ENCODE measurements at regions not wholly inside any gene's neighbourhood (a gene's known extent, or its start where the extent isn't known, plus 50 kb on each side); places are given as distances from the start of the nearest gene placed in this dataset.

DNA sequence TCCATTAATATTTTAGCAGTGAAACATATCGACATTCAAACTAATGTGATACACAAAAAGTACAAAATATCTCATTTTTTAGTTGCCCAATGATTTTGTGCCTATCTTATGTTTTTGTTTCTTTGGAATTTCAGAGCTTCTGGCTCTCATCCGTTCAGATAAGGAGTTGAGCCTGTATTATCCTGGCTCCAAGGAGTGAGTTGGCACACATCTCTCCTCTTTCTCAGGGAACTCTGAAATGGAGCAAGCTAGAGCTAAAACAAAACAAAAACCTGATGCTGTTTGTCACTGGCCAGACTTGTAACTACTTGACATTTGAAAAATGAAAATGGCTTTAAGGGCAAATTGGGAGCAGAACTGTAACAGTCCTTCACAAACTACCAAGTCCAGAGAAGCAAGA lies 131.3 kb upstream of the SLC28A3 start:
- no peak for DNase-seq (ENCODE audit: extremely low read depth, low read depth)
- TF ChIP-seq, protein P1, sequence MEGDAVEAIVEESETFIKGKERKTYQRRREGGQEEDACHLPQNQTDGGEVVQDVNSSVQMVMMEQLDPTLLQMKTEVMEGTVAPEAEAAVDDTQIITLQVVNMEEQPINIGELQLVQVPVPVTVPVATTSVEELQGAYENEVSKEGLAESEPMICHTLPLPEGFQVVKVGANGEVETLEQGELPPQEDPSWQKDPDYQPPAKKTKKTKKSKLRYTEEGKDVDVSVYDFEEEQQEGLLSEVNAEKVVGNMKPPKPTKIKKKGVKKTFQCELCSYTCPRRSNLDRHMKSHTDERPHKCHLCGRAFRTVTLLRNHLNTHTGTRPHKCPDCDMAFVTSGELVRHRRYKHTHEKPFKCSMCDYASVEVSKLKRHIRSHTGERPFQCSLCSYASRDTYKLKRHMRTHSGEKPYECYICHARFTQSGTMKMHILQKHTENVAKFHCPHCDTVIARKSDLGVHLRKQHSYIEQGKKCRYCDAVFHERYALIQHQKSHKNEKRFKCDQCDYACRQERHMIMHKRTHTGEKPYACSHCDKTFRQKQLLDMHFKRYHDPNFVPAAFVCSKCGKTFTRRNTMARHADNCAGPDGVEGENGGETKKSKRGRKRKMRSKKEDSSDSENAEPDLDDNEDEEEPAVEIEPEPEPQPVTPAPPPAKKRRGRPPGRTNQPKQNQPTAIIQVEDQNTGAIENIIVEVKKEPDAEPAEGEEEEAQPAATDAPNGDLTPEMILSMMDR (IDR thresholded peaks at IDR 0.05; ENCODE audit: low read depth, low read length), result no peak

GRCh38 chr9:84478996-84479395 lies 138.4 kb upstream of the SLC28A3 start:
- DNase-seq (ENCODE audit: extremely low read depth, low read depth), result no peak
- TF ChIP-seq, protein P1 (IDR thresholded peaks at IDR 0.05; ENCODE audit: low read depth, low read length), result no peak

DNA sequence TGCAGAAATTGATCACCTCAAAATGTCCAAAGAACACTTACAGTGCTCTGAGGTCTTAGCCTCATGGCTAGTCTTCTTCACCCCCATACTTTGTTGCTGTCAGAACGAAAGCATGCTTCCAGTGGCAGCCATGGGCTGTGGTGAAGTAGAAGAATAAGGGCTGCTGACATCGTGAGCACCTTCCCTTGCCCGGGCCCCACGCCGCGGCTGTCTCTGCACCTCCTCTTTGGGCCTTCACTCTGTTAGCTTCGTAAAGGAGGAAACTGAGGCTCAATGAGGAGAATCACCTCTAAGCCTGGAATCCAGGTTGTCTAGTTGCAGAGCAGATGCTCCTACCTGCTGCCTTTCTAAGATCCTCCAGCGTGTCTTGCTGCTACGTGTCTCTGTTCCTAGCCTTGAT lies 139.5 kb upstream of the SLC28A3 start:
- no peak for DNase-seq (ENCODE audit: extremely low read depth, low read depth)
- TF ChIP-seq, protein P1 (IDR thresholded peaks at IDR 0.05; ENCODE audit: low read depth, low read length), result no peak

GRCh38 chr9:84481231-84481630 lies 140.7 kb upstream of the SLC28A3 start:
- TF ChIP-seq, protein P1 (IDR thresholded peaks at IDR 0.05; ENCODE audit: low read depth, low read length), result no peak
- DNase-seq (ENCODE audit: extremely low read depth, low read depth), result no peak

- DNase-seq (ENCODE audit: extremely low read depth, low read depth), result no peak
- TF ChIP-seq, protein P1 (IDR thresholded peaks at IDR 0.05; ENCODE audit: low read depth, low read length), result no peak
These were observed 141.2 kb upstream of the SLC28A3 start for GRCh38 chr9:84481636-84482218.

- no peak for DNase-seq (ENCODE audit: extremely low read depth, low read depth)
- TF ChIP-seq, protein P1 (IDR thresholded peaks at IDR 0.05; ENCODE audit: low read depth, low read length), result no peak
These were observed 142.0 kb upstream of the SLC28A3 start for GRCh38 chr9:84482607-84483006.

- DNase-seq (ENCODE audit: extremely low read depth, low read depth), result no peak
- TF ChIP-seq, protein P1 (IDR thresholded peaks at IDR 0.05; ENCODE audit: low read depth, low read length), result no peak
These were observed 143.6 kb upstream of the SLC28A3 start for GRCh38 chr9:84484172-84484571.
